Urinary bladder (tissue), 3 donors: ENCODE measurements at regions not wholly inside any gene's neighbourhood (a gene's known extent, or its start where the extent isn't known, plus 50 kb on each side); places are given as distances from the start of the nearest gene placed in this dataset.

ENCODE experiments used
- DNase-seq: peaks from one replicate; pipeline ENCODE4 v3.0.0-alpha.2; 2015; ENCODE audit errors: extremely low spot score
- H3K27ac ChIP-seq: one replicate; pipeline ENCODE4 v1.5.1; 2013; ENCODE audit warnings: low read depth, mild to moderate bottlenecking, moderate library complexity
- H3K36me3 ChIP-seq: one replicate; pipeline ENCODE4 v1.6.1; 2013; ENCODE audit warnings: mild to moderate bottlenecking, moderate library complexity; ENCODE audit not compliant: insufficient read depth
- H3K4me1 ChIP-seq: one replicate; pipeline ENCODE4 v1.6.1; 2013; ENCODE audit warnings: mild to moderate bottlenecking, moderate library complexity; ENCODE audit not compliant: insufficient read depth
- H3K4me3 ChIP-seq: one replicate; pipeline ENCODE4 v1.5.1; 2013; ENCODE audit warnings: low read depth, low read length
- WGBS: extraction: QIAGEN DNeasy Blood & Tissue Kit; methylation state at CpG from one replicate; pipeline ENCODE4 v1.1.7; 2013; 5-methylcytosine and 5-hydroxymethylcytosine counted together
- donor health status: healthy with polysubstance abuse.
- donor health status: healthy.

DNA sequence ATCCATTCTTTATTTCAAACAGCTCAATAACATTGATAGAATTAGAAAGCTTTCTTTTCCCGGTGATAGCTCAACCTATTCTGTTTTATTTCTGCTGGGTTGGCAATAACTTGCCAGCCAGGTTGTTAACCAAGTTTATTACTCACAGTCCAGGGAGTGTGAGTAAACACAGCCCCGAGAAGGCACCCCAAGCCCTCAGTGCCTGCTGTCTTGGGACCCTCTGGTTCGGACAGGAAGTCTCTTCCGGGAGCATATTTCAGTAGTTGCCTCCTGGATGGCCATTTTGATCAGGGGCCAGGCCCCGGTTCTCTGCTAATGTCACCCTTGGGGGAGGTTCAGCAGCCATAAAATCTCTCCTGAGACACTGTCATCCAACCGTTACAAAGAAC, 176.8 kb downstream of the INO80D start:
- Histone ChIP-seq H3K4me3 (no peak overlapping the region), H3K27ac (no peak overlapping the region), H3K4me1 (no peaks in the 10 kb centered on the region), H3K36me3 (no peaks in the 10 kb centered on the region)
- DNase-seq: no peak
- 52% methylated on average over 6 of the region's 6 CpGs for WGBS

DNA sequence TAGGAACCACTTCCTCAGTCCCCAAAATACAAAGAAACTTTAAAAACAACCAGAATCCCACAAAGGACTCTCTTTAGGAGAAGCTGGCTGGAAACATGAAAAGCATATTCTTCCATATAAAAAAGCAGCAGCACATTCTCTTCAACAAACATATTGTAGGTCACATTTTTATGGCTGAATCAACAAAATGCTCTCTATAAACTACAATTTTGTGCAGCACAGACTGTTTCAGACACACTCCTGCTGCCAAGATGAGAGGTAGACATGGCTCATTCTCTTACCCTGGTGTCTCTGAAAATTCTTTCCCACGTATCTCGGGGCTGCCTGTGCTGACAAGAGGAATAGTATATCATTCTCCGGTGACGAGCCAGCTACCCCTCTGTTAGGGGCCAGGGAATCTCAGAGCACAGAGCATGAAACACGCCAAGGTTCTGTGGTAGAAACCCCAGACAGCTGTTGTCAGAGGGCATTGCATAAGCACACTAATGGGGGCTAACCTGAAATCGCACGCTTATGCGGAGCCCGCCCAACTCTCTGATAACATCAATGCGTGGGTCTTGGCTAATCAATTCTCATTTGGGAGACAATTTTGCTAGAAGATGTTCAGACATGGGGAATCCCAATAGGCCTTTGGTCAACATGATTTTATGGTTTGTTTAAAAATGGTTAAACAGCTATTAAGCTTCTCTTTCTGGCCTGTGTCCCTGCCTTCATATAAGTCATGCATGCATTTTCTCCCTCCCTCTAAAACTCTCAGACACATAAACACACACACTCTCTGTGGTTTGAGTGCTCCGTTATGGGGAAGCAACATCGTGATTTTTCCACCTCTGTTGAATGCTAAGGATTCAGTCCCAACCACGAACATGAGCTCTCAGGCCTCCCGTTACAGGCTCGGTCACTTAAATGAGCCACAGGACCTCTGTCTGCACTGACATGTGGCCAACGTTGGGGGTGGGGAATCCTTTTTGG, 177.5 kb downstream of the INO80D start:
- 45% methylated on average over 16 of the region's 16 CpGs for WGBS
- H3K27ac ChIP-seq: no peak overlapping the region
- DNase-seq: peak; percentile 88

DNA sequence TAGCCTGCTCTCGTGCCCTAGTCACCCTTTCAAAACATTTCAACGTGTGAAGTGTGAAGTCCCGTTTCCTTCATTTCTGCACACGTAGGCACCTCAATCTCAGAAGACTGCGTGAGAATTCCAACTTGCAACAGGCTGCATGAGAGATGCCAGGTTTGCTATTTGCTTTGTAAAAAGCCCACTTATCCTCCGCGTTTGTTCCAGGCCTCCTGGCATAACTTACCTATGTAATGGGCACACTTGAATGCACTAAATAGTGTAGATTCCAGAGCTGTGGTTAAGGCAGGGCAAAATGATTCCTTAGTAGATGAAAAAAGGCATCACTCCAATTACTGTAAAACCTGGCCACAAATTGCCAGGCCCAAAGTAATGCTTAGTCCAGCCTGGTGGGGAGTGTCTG, 179.6 kb downstream of the INO80D start:
- no peaks in the 10 kb centered on the region for H3K36me3 ChIP-seq
- 95% methylated on average over 7 of the region's 7 CpGs for WGBS
- no peak overlapping the region for H3K27ac ChIP-seq
- H3K4me1 ChIP-seq: no peaks in the 10 kb centered on the region
- no peak for DNase-seq
- H3K4me3 ChIP-seq: no peak overlapping the region

More for the DNA sequence above, 177.5 kb downstream of the INO80D start:
- Histone ChIP-seq H3K36me3 (no peaks in the 10 kb centered on the region), H3K4me1 (no peaks in the 10 kb centered on the region), H3K4me3 (no peak overlapping the region)

DNA sequence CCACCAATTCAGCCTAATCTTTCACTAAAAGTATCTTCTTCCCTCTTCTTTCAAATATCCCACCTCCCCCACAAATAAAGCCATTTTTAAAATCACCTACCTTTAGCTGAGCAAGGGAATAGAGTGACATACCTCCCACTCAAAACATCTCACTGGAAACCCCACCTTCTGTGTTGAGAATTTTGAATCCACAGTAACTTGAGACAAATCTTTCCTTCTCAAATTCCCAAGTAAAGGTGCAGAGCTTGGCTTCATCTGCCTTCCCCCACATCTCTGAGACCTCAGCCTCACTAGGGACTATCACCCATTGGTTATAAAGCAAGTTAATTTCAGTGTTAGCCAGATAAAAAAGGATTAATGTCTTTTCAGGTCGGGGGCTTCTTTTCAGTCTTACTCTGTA, 180.4 kb downstream of the INO80D start:
- Histone ChIP-seq H3K36me3 (no peaks in the 10 kb centered on the region), H3K4me1 (no peaks in the 10 kb centered on the region), H3K4me3 (no peak overlapping the region), H3K27ac (no peak overlapping the region)
- no peak for DNase-seq
- 79% methylated on average over 1 of the region's 1 CpG for WGBS

DNA sequence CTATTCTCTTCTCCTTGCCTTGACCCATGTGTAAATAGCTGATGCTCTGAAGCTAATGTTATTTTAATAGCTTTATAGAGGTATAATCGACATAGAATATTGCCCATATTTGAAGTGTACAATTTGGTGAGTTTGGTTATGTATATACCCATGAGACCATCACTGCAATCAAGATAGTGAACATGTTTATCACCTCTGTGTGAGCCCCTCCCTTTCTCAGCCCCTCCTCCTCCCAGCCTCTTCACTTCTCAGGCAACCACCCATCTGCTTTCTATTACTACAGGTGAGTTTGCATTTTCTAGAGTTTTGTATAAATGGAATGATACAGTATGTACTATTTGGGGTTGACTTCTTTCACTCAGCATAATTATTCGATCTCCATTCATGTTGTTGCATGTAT, 181.1 kb downstream of the INO80D start:
- WGBS: 92% methylated on average over 2 of the region's 2 CpGs
- H3K4me3 ChIP-seq: no peak overlapping the region
- no peak for DNase-seq
- H3K27ac ChIP-seq: no peak overlapping the region
- no peaks in the 10 kb centered on the region for H3K4me1 ChIP-seq
- H3K36me3 ChIP-seq: no peaks in the 10 kb centered on the region

DNA sequence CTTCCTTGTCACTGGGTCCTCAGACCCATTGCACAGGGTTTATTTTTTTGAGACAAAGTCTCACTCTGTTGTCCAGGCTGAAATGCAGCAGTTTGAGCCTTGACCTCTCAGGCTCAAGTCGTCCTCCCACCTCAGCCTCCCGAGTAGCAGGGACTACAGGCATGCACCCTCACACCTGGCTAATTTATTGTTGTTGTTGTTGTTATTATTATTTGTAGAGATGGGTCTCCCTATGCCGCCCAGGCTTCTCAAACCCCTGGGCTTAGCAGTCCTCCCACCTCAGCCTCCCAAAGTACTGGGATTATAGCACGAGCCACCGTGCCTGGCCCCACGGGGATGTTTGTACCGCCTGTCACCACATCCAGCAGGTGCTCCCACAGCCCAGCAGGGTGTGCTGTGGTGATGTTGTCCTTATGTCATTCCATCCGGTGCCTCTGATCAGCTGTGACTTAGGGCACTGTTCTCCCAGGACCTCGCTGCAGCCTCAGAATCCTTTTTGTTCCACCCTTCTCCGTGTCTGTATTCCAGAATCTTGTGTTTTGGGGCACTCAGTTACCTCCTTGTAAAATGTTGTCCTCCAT, 182.3 kb downstream of the INO80D start:
- Histone ChIP-seq H3K4me3 (no peak overlapping the region), H3K36me3 (no peaks in the 10 kb centered on the region), H3K27ac (no peak overlapping the region), H3K4me1 (no peaks in the 10 kb centered on the region)
- no peak for DNase-seq
- 81% methylated on average over 10 of the region's 10 CpGs for WGBS

DNA sequence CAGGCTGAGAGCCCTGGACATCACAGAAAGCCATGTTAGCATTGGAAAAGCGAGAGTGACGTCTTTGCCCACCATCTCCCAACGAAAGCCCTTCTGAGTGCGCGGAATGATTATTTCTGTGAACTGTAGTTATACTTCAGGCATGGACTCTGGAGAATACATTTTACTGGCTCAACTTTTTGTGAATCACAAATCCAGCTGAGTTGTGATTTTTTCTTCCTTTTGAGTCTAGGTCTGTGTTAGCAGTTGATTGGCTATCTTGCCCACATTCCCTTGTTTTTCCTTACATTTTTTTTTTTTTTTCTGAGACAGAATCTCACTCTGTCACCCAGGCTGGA, 183.1 kb downstream of the INO80D start:
- no peak overlapping the region for H3K4me3 ChIP-seq
- no peaks in the 10 kb centered on the region for H3K4me1 ChIP-seq
- H3K36me3 ChIP-seq: no peaks in the 10 kb centered on the region
- H3K27ac ChIP-seq: no peak overlapping the region
- no peak for DNase-seq
- 78% methylated on average over 5 of the region's 5 CpGs for WGBS

DNA sequence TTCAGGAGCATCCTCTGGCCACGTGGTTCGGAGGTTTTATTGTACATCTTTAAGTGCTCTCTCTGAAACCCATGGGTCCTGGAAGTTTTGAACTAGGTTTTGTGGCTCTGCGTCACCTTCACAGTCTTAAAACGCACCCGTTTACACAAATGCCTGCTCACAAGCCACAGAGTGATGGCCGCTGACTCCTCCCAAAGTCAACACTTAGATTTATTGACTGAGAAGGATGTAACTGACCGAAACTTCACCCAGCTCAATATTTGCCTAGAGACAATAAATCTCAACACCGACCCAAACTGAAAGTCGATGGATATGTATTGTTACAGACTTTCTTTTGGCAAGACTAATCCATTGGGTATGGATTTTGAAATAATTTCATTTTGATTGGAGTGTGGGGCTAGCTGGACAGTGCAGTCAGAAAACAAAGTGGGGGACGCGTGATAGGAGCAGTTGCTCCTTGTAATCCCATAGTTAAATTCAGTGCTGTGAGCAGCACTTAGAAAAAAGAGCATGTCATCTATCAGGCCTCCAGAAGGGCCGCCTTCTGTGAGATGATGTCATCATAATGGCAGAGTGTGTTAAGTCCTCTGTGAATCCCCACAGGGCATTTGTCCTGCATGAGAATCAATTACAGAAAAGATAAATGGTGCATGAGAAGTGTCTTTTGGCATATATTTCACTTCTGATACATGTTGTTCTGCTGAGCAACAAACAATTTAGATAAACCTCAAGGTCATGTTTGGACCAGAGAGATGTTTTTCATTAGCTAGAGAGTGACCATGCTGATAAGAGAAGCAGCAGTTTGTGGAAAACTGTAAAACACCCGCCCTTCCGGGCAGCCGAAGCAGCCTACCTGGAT, 183.7 kb downstream of the INO80D start:
- Histone ChIP-seq H3K36me3 (no peaks in the 10 kb centered on the region), H3K27ac (no peak overlapping the region), H3K4me3 (no peak overlapping the region), H3K4me1 (no peaks in the 10 kb centered on the region)
- 74% methylated on average over 15 of the region's 15 CpGs for WGBS
- DNase-seq: no peak

DNA sequence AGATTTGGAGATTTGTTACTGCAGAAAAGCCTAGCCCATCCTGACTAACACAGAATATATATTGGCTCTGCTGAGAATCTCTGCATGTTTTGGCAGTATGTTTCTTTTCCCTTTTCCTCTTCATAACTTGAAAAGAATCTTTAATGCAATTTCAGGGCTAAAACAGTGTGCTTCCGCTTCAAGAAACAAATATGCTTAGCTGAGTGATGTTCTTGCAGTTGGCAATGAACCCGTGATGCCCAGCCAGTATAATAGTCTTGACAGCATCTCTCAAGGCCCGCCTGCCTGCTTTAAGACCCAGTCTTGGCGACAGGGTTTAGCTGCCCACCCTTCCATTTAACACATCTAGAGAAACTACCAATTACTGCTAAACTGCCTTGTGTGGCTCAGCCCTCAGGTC, 184.5 kb downstream of the INO80D start:
- H3K4me1 ChIP-seq: no peaks in the 10 kb centered on the region
- H3K27ac ChIP-seq: no peak overlapping the region
- DNase-seq: no peak
- H3K4me3 ChIP-seq: no peak overlapping the region
- WGBS: 96% methylated on average over 4 of the region's 4 CpGs
- H3K36me3 ChIP-seq: no peaks in the 10 kb centered on the region

DNA sequence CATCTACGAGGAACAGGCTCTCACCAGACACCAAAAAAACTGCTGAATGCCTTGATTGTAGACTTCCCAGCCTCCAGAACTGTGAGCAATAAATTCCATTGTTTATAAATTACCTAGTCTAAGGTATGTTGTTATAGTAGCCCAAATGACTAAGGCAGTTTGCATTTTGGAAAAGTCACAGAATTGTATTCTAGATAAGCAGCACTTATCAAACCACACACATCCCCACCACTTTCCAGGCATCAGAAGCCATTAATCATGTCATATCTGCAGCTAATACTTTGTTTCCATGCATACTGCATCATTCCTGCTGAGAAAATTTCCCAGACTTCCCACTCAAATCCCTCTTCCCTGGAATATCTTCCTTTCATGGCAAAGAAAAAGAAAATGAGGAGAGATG, 187.2 kb downstream of the INO80D start:
- Histone ChIP-seq H3K4me3 (no peak overlapping the region), H3K27ac (no peak overlapping the region), H3K36me3 (no peaks in the 10 kb centered on the region), H3K4me1 (no peaks in the 10 kb centered on the region)
- DNase-seq: no peak
- 98% methylated on average over 1 of the region's 1 CpG for WGBS

DNA sequence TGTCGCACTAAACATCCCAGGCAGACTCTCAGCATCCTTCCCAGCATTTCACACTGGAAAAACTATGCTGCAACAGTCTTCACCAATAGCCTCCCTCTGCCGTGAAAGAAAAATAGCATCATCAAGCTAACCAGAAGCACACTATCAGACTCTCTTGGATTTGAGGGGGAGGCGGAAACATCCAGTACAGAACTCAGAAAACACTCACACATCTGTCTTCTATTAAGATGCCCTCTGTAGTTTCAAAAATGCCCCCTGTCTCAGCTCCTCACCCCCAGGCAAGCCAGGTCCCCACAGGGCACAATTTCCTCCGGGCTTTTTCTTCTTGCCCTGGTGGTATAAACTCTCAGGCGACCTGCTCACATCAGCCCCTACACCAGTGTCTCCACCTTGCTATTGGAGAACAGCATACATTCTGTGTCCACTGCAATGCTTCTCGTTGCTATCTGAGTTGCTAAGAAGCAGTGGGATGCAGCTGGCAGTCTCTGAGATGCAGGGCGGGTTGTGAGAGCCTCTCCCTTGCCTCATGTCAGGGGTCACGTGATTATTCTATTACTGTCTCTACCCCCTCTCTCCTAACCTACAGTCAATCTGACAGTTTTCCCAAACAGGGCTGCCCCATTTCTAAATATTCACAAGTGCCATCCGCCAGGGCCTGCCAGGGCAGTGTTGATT, 189.9 kb downstream of the INO80D start:
- H3K4me1 ChIP-seq: no peaks in the 10 kb centered on the region
- 49% methylated on average over 9 of the region's 9 CpGs for WGBS
- DNase-seq: no peak
- no peak overlapping the region for H3K27ac ChIP-seq
- H3K36me3 ChIP-seq: no peaks in the 10 kb centered on the region
- no peak overlapping the region for H3K4me3 ChIP-seq

DNA sequence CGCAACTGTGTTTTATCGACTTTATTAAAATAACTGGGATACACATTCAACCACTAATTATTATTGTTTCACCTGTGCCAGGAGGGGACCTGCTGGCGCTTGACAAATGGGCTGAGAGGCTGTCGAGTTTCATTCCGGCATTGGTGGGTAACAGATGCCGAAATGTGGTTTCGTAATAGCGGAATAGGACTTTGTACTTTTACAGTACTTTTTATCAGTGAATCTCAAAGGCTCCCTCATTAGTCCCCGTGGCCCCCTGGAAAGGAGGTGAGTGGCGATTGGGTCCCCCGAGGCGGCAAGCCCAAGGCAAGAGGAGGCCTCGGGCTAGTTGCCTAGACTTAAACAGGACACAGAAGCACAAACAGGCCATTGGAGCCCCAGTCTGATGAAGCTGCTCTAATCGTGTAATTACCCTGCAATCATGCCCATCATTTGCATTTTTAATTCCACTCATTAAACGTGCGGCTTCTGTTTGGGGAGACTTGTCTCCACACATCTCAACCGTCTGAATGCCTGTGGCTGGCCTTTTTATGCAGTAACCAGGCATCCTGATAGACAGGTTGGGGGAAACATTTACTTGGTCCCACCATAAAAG, 193.2 kb downstream of the INO80D start:
- 88% methylated on average over 17 of the region's 17 CpGs for WGBS
- DNase-seq: no peak
- Histone ChIP-seq H3K4me3 (no peak overlapping the region), H3K27ac (no peak overlapping the region), H3K4me1 (no peaks in the 10 kb centered on the region), H3K36me3 (no peaks in the 10 kb centered on the region)

DNA sequence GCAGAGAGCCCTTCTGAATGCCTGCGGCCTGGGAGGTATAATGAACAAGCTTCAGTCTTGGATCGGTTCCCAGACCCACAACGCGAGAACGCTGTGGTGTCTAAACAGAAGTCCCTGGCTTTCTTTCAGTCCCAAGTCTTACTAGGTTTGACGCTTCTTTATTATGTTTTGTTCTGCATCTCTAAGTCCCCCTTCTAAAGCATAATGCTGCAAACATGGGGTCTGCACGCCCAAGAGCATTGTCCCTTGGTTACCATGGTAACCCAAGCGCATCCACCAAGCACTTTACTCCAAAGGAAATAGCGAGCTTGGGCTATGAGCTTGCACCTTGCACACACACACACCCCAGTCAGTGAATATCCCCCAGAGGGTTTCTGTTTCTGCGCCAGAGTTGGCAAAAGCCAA, 193.7 kb downstream of the INO80D start:
- no peak overlapping the region for H3K27ac ChIP-seq

More for the DNA sequence above, 193.7 kb downstream of the INO80D start:
- 43% methylated on average over 10 of the region's 10 CpGs for WGBS
- H3K4me1 ChIP-seq: no peaks in the 10 kb centered on the region
- no peaks in the 10 kb centered on the region for H3K36me3 ChIP-seq
- no peak for DNase-seq
- H3K4me3 ChIP-seq: no peak overlapping the region
